ENCODE measurements at regions not wholly inside any gene's neighbourhood (a gene's known extent, or its start where the extent isn't known, plus 50 kb on each side); places are given as distances from the start of the nearest gene placed in this dataset.

DNA sequence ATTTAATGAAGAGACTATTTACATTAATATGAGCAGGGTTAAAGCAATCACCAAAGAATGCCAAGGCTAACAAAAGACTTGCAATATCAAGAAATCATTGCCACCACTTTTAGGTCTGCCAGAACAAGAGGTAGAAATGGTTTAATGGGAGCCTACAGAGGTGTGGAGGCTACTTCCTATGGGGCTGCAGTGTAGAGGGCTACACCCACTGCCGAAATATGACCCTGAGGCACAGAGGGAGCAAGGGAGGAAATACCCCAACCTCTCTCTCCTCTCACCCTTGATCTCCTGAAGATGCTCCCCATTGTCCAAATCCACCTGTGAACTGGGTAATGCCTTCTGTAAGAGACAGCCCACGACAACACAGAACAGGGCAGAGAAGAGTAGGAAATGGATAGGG is 315.4 kb downstream of the SMAD2 start:
- H3K27ac ChIP-seq (ENCODE audit: low read depth, low read length, poor library complexity, severe bottlenecking), result no peak overlapping the region
- TF ChIP-seq, protein P1, sequence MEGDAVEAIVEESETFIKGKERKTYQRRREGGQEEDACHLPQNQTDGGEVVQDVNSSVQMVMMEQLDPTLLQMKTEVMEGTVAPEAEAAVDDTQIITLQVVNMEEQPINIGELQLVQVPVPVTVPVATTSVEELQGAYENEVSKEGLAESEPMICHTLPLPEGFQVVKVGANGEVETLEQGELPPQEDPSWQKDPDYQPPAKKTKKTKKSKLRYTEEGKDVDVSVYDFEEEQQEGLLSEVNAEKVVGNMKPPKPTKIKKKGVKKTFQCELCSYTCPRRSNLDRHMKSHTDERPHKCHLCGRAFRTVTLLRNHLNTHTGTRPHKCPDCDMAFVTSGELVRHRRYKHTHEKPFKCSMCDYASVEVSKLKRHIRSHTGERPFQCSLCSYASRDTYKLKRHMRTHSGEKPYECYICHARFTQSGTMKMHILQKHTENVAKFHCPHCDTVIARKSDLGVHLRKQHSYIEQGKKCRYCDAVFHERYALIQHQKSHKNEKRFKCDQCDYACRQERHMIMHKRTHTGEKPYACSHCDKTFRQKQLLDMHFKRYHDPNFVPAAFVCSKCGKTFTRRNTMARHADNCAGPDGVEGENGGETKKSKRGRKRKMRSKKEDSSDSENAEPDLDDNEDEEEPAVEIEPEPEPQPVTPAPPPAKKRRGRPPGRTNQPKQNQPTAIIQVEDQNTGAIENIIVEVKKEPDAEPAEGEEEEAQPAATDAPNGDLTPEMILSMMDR (IDR thresholded peaks at IDR 0.05; ENCODE audit: low read length), result no peak
- no peak for TF ChIP-seq EZH2 (IDR thresholded peaks at IDR 0.05; ENCODE audit: borderline replicate concordance, low read length)
- no peaks in the 10 kb centered on the region for H3K9me2 ChIP-seq (ENCODE audit: low read depth, low read length)
- H3F3A ChIP-seq (ENCODE audit: insufficient read depth, low read length), result no peaks in the 10 kb centered on the region
- no peaks in the 10 kb centered on the region for H3K4me1 ChIP-seq (ENCODE audit: insufficient read depth, low read length, severe bottlenecking)
- H3K4me3 ChIP-seq (ENCODE audit: low read depth, low read length, poor library complexity, severe bottlenecking), result no peak overlapping the region
- H3K9ac ChIP-seq (ENCODE audit: low read length), result no peak overlapping the region
- H3K4me2 ChIP-seq (ENCODE audit: low read length), result no peak overlapping the region
- no peaks in the 10 kb centered on the region for H4K20me1 ChIP-seq (ENCODE audit: insufficient read depth, low read length)
- H3K36me3 ChIP-seq (ENCODE audit: insufficient read depth, low read length), result no peaks in the 10 kb centered on the region
- no peaks in the 10 kb centered on the region for H3K79me2 ChIP-seq (ENCODE audit: insufficient read depth, low read length)
- no peak overlapping the region for H2AFZ ChIP-seq (ENCODE audit: low read length)
- no peaks in the 10 kb centered on the region for H3K9me3 ChIP-seq (ENCODE audit: low read length)
- H3K27me3 ChIP-seq (ENCODE audit: insufficient read depth, low read length), result no peaks in the 10 kb centered on the region; the same call in 1 of the 2 replicates

GRCh38 chr18:47613929-47614328 is 316.5 kb downstream of the SMAD2 start:
- H3K36me3 ChIP-seq (ENCODE audit: insufficient read depth, low read length), result no peaks in the 10 kb centered on the region
- no peak overlapping the region for H2AFZ ChIP-seq (ENCODE audit: low read length)
- no peaks in the 10 kb centered on the region for H3F3A ChIP-seq (ENCODE audit: insufficient read depth, low read length)
- no peaks in the 10 kb centered on the region for H3K4me1 ChIP-seq (ENCODE audit: insufficient read depth, low read length, severe bottlenecking)
- no peak overlapping the region for H3K4me3 ChIP-seq (ENCODE audit: low read depth, low read length, poor library complexity, severe bottlenecking)
- no peaks in the 10 kb centered on the region for H4K20me1 ChIP-seq (ENCODE audit: insufficient read depth, low read length)
- H3K9me3 ChIP-seq (ENCODE audit: low read length), result no peaks in the 10 kb centered on the region
- no peak overlapping the region for H3K9ac ChIP-seq (ENCODE audit: low read length)
- H3K79me2 ChIP-seq (ENCODE audit: insufficient read depth, low read length), result no peaks in the 10 kb centered on the region
- no peaks in the 10 kb centered on the region for H3K9me2 ChIP-seq (ENCODE audit: low read depth, low read length)
- no peak for TF ChIP-seq EZH2 (IDR thresholded peaks at IDR 0.05; ENCODE audit: borderline replicate concordance, low read length)
- TF ChIP-seq, protein P1 (IDR thresholded peaks at IDR 0.05; ENCODE audit: low read length), result no peak
- H3K27ac ChIP-seq (ENCODE audit: low read depth, low read length, poor library complexity, severe bottlenecking), result no peak overlapping the region
- H3K27me3 ChIP-seq (ENCODE audit: insufficient read depth, low read length), result no peaks in the 10 kb centered on the region; the same call in 1 of the 2 replicates
- no peak overlapping the region for H3K4me2 ChIP-seq (ENCODE audit: low read length)

- no peak overlapping the region for H3K27ac ChIP-seq (ENCODE audit: low read depth, low read length, poor library complexity, severe bottlenecking)
- no peaks in the 10 kb centered on the region for H3K36me3 ChIP-seq (ENCODE audit: insufficient read depth, low read length)
- H3K4me3 ChIP-seq (ENCODE audit: low read depth, low read length, poor library complexity, severe bottlenecking), result no peak overlapping the region
- H3K9me2 ChIP-seq (ENCODE audit: low read depth, low read length), result no peaks in the 10 kb centered on the region
- H3K9me3 ChIP-seq (ENCODE audit: low read length), result no peaks in the 10 kb centered on the region
- no peaks in the 10 kb centered on the region; the same call in 1 of the 2 replicates for H3K27me3 ChIP-seq (ENCODE audit: insufficient read depth, low read length)
- no peaks in the 10 kb centered on the region for H4K20me1 ChIP-seq (ENCODE audit: insufficient read depth, low read length)
- no peak overlapping the region for H3K4me2 ChIP-seq (ENCODE audit: low read length)
- no peaks in the 10 kb centered on the region for H3K79me2 ChIP-seq (ENCODE audit: insufficient read depth, low read length)
- H2AFZ ChIP-seq (ENCODE audit: low read length), result no peak overlapping the region
- TF ChIP-seq, protein P1 (IDR thresholded peaks at IDR 0.05; ENCODE audit: low read length), result no peak
- no peak for TF ChIP-seq EZH2 (IDR thresholded peaks at IDR 0.05; ENCODE audit: borderline replicate concordance, low read length)
- no peak overlapping the region for H3K9ac ChIP-seq (ENCODE audit: low read length)
- no peaks in the 10 kb centered on the region for H3F3A ChIP-seq (ENCODE audit: insufficient read depth, low read length)
- no peaks in the 10 kb centered on the region for H3K4me1 ChIP-seq (ENCODE audit: insufficient read depth, low read length, severe bottlenecking)
These were observed 318.8 kb downstream of the SMAD2 start for GRCh38 chr18:47611649-47612048.

Data from OCI-LY1 (cell line).